HEK293T (cell line): ENCODE measurements at regions not wholly inside any gene's neighbourhood (a gene's known extent, or its start where the extent isn't known, plus 50 kb on each side); places are given as distances from the start of the nearest gene placed in this dataset.

Experiments
- CTCF ChIA-PET: fragments of 350-600 bp; formaldehyde crosslinking; extraction: SDS; loops from one replicate; lab custom pipeline; 2021; ENCODE audit warnings: antibody characterized with exemption, inconsistent platforms; lab: Yijun Ruan, JAX
- POLR2A ChIA-PET: fragments of 350-600 bp; formaldehyde crosslinking; extraction: SDS; loops from one replicate; lab custom pipeline; 2020; ENCODE audit warnings: antibody characterized with exemption, inconsistent platforms; lab: Yijun Ruan, JAX
- DNase-seq: peaks from one replicate; pipeline ENCODE4 v3.0.0; 2012; ENCODE audit warnings: mixed read lengths; ENCODE audit errors: extremely low spot score
- ARNT ChIP-seq: fragments of 450-650 bp; IDR thresholded peaks from 2 replicates; pipeline ENCODE4 v1.6.1; 2017; ENCODE audit warnings: mild to moderate bottlenecking
- BHLHE40 ChIP-seq: fragments of 450-650 bp; IDR thresholded peaks from 2 replicates; pipeline ENCODE4 v1.6.1; 2016; ENCODE audit warnings: mild to moderate bottlenecking, moderate library complexity, borderline replicate concordance
- CTBP1 ChIP-seq: fragments of 450-650 bp; IDR thresholded peaks from 2 replicates; pipeline ENCODE4 v1.6.1; 2016; ENCODE audit warnings: borderline replicate concordance
- ELF4 ChIP-seq: fragments of 450-650 bp; IDR thresholded peaks from 2 replicates; pipeline ENCODE4 v1.6.1; 2017; ENCODE audit warnings: antibody characterized with exemption
- FOXA1 ChIP-seq: fragments of 450-650 bp; IDR thresholded peaks from 2 replicates; pipeline ENCODE4 v1.6.1; 2016; ENCODE audit warnings: mild to moderate bottlenecking
- FOXK2 ChIP-seq: fragments of 450-650 bp; IDR thresholded peaks from 2 replicates; pipeline ENCODE4 v1.6.1; 2016; ENCODE audit warnings: mild to moderate bottlenecking
- FOXM1 ChIP-seq: fragments of 450-650 bp; IDR thresholded peaks from 2 replicates; pipeline ENCODE4 v1.6.1; 2017; ENCODE audit warnings: mild to moderate bottlenecking, borderline replicate concordance
- HDGF ChIP-seq: fragments of 450-650 bp; IDR thresholded peaks from 2 replicates; pipeline ENCODE4 v1.6.1; 2017; ENCODE audit warnings: antibody characterized with exemption, borderline replicate concordance
- L3MBTL2 ChIP-seq: fragments of 450-650 bp; conservative IDR thresholded peaks from 2 replicates; pipeline ENCODE4 v1.6.1; 2016; ENCODE audit warnings: mild to moderate bottlenecking
- LEF1 ChIP-seq: fragments of 450-650 bp; IDR thresholded peaks from 2 replicates; pipeline ENCODE4 v1.6.1; 2017; ENCODE audit warnings: mild to moderate bottlenecking, borderline replicate concordance
- NFRKB ChIP-seq: fragments of 450-650 bp; IDR thresholded peaks from 2 replicates; pipeline ENCODE4 v1.6.1; 2016; ENCODE audit warnings: mild to moderate bottlenecking, moderate library complexity
- SP1 ChIP-seq: fragments of 450-650 bp; IDR thresholded peaks from 2 replicates; pipeline ENCODE4 v1.6.1; 2017
- SUZ12 ChIP-seq: fragments of 450-650 bp; IDR thresholded peaks from 2 replicates; pipeline ENCODE4 v1.6.1; 2016; ENCODE audit warnings: mild to moderate bottlenecking
- TARDBP ChIP-seq: fragments of 450-650 bp; IDR thresholded peaks from 2 replicates; pipeline ENCODE4 v1.6.1; 2016
- ZNF384 ChIP-seq: fragments of 450-650 bp; IDR thresholded peaks from 2 replicates; pipeline ENCODE4 v1.6.1; 2016
- TF ChIP-seq, protein P1 (sequence below): fragments of 450-650 bp; IDR thresholded peaks from 2 replicates; pipeline ENCODE4 v1.6.1; 2016

DNA sequence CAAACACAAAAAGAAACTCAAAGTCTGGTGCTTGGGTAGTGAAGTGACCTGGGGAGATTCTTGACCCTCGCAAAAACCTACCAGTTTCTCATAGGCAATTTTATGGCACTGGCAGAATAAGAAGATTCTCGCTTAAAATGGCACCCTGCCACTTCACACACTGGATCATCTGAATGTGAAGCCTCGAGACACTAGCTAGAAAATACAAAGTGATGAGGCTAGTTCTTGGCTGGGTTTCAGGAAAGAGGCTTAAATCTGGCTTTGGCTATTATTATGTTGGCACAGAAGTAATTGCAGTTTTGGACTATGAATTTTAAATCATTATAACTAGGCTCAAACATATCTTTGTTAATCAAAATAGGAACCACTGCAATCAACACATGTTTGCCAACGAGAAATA, 634.7 kb upstream of the BOD1L1 start:
- DNase-seq, result no peak
- ChIA-PET POLR2A (no interaction called here), CTCF (no interaction called here)
- TF ChIP-seq BHLHE40 (no peak), SP1 (no peak), FOXK2 (no peak), TARDBP (no peak), ELF4 (no peak), LEF1 (no peak), NFRKB (no peak), ZNF384 (no peak), L3MBTL2 (no peak), FOXA1 (no peak), SUZ12 (no peak), HDGF (no peak), FOXM1 (no peak), CTBP1 (no peak), ARNT (no peak)
- TF ChIP-seq, protein P1, sequence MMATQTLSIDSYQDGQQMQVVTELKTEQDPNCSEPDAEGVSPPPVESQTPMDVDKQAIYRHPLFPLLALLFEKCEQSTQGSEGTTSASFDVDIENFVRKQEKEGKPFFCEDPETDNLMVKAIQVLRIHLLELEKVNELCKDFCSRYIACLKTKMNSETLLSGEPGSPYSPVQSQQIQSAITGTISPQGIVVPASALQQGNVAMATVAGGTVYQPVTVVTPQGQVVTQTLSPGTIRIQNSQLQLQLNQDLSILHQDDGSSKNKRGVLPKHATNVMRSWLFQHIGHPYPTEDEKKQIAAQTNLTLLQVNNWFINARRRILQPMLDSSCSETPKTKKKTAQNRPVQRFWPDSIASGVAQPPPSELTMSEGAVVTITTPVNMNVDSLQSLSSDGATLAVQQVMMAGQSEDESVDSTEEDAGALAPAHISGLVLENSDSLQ, result no peak

DNA sequence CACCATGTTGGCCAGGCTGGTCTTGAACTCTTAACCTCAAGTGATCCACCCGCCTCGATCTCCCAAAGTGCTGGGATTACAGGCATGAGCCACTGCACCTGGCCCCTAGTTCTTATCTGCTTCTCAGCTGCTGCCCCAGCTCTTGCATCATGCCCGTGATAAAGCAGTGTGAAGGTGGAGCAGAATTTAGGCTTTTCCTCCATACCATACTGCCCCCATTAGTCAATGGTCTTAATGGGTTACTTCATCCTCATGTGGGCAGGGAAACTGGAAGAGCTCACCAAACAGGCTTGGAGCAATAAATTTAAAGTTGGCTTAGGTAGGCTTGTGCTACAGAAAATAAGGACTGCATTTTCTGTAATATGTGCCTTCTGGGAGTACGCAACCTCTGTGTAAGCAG, 636.9 kb upstream of the BOD1L1 start:
- CTCF ChIA-PET, result interaction anchor here (0.6 kb wide), 1 partner anchor 653 kb away, joined by 3 read pairs; no protein-coding TSS in a partner anchor
- TF ChIP-seq ZNF384, result no peak
- TF ChIP-seq ARNT, result no peak
- TF ChIP-seq FOXA1, result no peak
- TF ChIP-seq CTBP1, result no peak
- TF ChIP-seq ELF4, result no peak
- TF ChIP-seq SUZ12, result no peak
- TF ChIP-seq SP1, result no peak
- no peak for TF ChIP-seq TARDBP
- no peak for TF ChIP-seq L3MBTL2
- TF ChIP-seq FOXK2, result no peak
- TF ChIP-seq NFRKB, result no peak
- no peak for TF ChIP-seq LEF1
- no peak for TF ChIP-seq FOXM1
- POLR2A ChIA-PET, result no interaction called here
- no peak for DNase-seq

DNA sequence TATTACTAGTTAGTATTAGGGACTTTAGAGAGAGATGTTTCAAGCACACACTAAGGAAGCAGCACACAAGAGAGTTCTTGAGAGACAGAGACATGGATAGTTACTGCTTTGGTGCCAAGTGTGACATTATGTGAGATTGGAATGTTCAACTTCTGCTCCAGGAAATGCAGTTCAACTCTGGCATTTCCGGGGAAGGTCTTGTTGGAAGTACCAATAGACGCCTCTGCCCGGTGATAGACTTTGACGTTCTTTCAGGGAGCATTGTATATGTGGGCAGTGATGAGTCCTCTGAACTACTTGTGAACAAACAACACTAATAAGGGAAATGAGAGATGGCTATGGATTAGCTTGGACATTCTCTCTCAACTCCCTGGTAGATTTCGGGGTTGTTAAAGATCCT, 638.1 kb upstream of the BOD1L1 start:
- DNase-seq, result no peak

DNA sequence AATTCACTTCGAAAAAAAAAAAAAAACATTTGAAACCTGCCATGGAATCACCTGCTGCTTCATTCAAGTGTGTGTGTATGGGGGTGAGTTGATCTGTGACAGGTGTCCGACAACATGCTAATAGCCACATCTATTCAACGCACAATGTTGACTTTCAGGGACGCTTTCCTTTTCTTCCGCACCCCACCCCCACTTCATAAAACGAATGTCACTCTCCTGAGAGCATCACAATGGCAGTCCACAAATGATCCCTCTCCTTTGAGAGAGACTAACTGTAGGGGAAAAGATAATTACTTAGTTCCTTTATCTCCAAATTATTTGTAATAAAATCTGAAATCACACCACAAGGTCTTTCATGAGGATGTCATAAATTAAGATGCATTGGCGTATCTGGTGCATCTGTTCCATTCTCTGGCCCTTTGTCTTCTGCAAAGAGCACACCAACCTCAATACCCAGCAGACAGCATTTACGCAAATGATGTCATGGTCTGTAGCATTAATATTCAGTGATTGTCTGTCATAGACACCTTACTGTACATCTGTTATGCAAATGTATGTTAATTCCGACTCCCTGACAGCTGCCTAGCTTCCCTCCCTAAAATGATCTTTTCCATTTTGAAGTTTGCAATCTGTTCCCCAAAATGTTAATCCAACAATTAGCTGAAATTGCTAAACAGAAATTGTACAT, 640.0 kb upstream of the BOD1L1 start:
- ChIA-PET CTCF (no interaction called here), POLR2A (no interaction called here)
- no peak for DNase-seq
- TF ChIP-seq HDGF (no peak), TARDBP (no peak), FOXM1 (no peak), ELF4 (no peak), ZNF384 (no peak), FOXK2 (no peak), ARNT (no peak), NFRKB (no peak), FOXA1 (no peak), LEF1 (no peak), SP1 (no peak)
- TF ChIP-seq, protein P1, result no peak

More for the DNA sequence above, 638.1 kb upstream of the BOD1L1 start:
- ChIA-PET CTCF (no interaction called here), POLR2A (no interaction called here)
- TF ChIP-seq, protein P1, result no peak
- TF ChIP-seq ARNT, result no peak
- no peak for TF ChIP-seq ELF4
- TF ChIP-seq L3MBTL2, result no peak
- TF ChIP-seq LEF1, result no peak
- TF ChIP-seq SP1, result no peak
- no peak for TF ChIP-seq BHLHE40
- no peak for TF ChIP-seq SUZ12
- TF ChIP-seq FOXA1, result no peak
- no peak for TF ChIP-seq ZNF384

DNA sequence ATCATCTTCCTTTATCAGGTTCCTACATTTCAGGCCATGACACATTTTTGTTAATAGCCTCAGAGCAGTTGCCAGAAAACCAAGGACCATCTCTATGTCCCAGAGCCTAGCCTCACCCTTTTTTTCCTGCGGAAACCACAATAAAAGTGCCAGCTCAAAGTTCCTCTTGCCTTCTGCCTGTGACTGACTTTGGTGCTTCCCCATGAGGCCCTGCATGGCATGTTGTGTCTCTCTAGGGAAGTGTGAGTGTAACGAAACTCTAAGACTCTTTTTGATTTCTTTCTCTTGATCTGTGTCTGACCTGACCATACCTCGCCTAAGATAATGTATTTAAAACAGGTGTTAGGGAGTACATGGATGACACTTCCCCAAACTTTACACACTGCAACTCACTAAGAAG, 642.3 kb upstream of the BOD1L1 start:
- no peak for DNase-seq
- TF ChIP-seq SUZ12 (no peak), ARNT (no peak), NFRKB (no peak), L3MBTL2 (no peak), CTBP1 (no peak), FOXM1 (no peak), TARDBP (no peak), FOXK2 (no peak), HDGF (no peak), FOXA1 (no peak), LEF1 (no peak), ZNF384 (no peak), SP1 (no peak), BHLHE40 (no peak), ELF4 (no peak)
- TF ChIP-seq, protein P1, result no peak
- CTCF ChIA-PET, result no interaction called here
- POLR2A ChIA-PET, result no interaction called here
